CD14-positive monocyte (primary cell): ENCODE measurements at regions not wholly inside any gene's neighbourhood (a gene's known extent, or its start where the extent isn't known, plus 50 kb on each side); places are given as distances from the start of the nearest gene placed in this dataset.

Experiments
- DNase-seq, 3 donors: peaks; one replicate each; pipeline ENCODE4 v3.0.0-alpha.2; 2011 to 2022
- H2AFZ ChIP-seq: 2 replicates; pipeline ENCODE4 v1.6.0; 2012; ENCODE audit warnings: mild to moderate bottlenecking, low read depth, low read length, inconsistent platforms; ENCODE audit not compliant: insufficient read depth, poor library complexity, severe bottlenecking
- H3K27ac ChIP-seq, 2 donors: 1 replicate in 1 of 2; 2 replicates in 1 of 2; pipeline ENCODE4 v1.5.1; 2012 to 2013; ENCODE audit warnings: low read length in 2 of 2, control low read depth in 1 of 2, inconsistent platforms in 1 of 2, low read depth in 1 of 2, mild to moderate bottlenecking in 1 of 2
- H3K27me3 ChIP-seq, 2 donors: one replicate each; pipeline versions ENCODE4 v1.6.0 to v1.6.1; 2011 to 2013; ENCODE audit warnings: low read length in 2 of 2; ENCODE audit not compliant: control insufficient read depth in 2 of 2, insufficient read depth in 2 of 2
- H3K36me3 ChIP-seq, 2 donors: replicated peaks in 1 of 2; 1 replicate in 1 of 2; 2 replicates in 1 of 2; pipeline versions ENCODE4 v1.5.1 to v1.6.1; 2012 to 2013; ENCODE audit warnings: low read length in 2 of 2, control low read depth in 1 of 2, inconsistent platforms in 1 of 2, mild to moderate bottlenecking in 1 of 2; ENCODE audit not compliant: insufficient read depth in 2 of 2, control insufficient read depth in 1 of 2
- H3K4me1 ChIP-seq, 2 donors: 1 replicate in 1 of 2; 2 replicates in 1 of 2; pipeline versions ENCODE4 v1.5.1 to v1.6.1; 2012 to 2013; ENCODE audit warnings: low read length in 2 of 2, control low read depth in 1 of 2, inconsistent platforms in 1 of 2, mild to moderate bottlenecking in 1 of 2, moderate library complexity in 1 of 2; ENCODE audit not compliant: insufficient read depth in 2 of 2, control insufficient read depth in 1 of 2
- H3K4me2 ChIP-seq: replicated peaks from 2 replicates; pipeline ENCODE3; 2012; ENCODE audit warnings: low read length, moderate library complexity, mild to moderate bottlenecking; ENCODE audit not compliant: poor library complexity, severe bottlenecking; ENCODE audit errors: extremely low read depth
- H3K4me3 ChIP-seq, 3 experiments: fragments of 200-600 bp in 1 of 3; sonication (generic) in 1 of 3; replicated peaks in 1 of 3; 1 replicate in 2 of 3; 2 replicates in 1 of 3; pipeline ENCODE4 v1.5.1; 2011 to 2013; ENCODE audit warnings: low read length in 3 of 3, mild to moderate bottlenecking in 3 of 3, control low read depth in 2 of 3, low read depth in 2 of 3, inconsistent platforms in 1 of 3, moderate library complexity in 1 of 3
- H3K79me2 ChIP-seq: 2 replicates; pipeline ENCODE4 v1.6.0; 2012; ENCODE audit warnings: mild to moderate bottlenecking, control low read depth, inconsistent platforms, low read length, moderate library complexity; ENCODE audit not compliant: insufficient read depth
- H3K9ac ChIP-seq: 2 replicates; pipeline ENCODE4 v1.6.0; 2017; ENCODE audit warnings: low read length, mild to moderate bottlenecking; ENCODE audit not compliant: insufficient read depth, poor library complexity, severe bottlenecking
- H3K9me3 ChIP-seq, 2 donors: replicated peaks in 1 of 2; 1 replicate in 1 of 2; 2 replicates in 1 of 2; pipeline versions ENCODE4 v1.5.1 to v1.6.1; 2012 to 2013; ENCODE audit warnings: low read length in 2 of 2, control low read depth in 1 of 2; ENCODE audit not compliant: control insufficient read depth in 1 of 2, insufficient read depth in 1 of 2
- H4K20me1 ChIP-seq: 2 replicates; pipeline ENCODE4 v1.6.0; 2012; ENCODE audit warnings: mild to moderate bottlenecking, low read length, control low read depth, moderate library complexity; ENCODE audit not compliant: insufficient read depth
- H3K27ac Mint-ChIP-seq, 7 donors: one replicate each; pipeline ENCODE4 v1.8.0; 2020; ENCODE audit warnings: mild to moderate bottlenecking in 7 of 7, mixed read lengths in 7 of 7, moderate library complexity in 6 of 7, inconsistent platforms in 2 of 7
- H3K27me3 Mint-ChIP-seq, 3 donors: one replicate each; pipeline ENCODE4 v1.8.0; 2021 to 2022; ENCODE audit warnings: low read depth in 3 of 3, mild to moderate bottlenecking in 3 of 3, mixed read lengths in 3 of 3, moderate library complexity in 3 of 3, inconsistent platforms in 1 of 3
- H3K36me3 Mint-ChIP-seq, 2 donors: one replicate each; pipeline ENCODE4 v1.8.0; 2020; ENCODE audit warnings: mixed read lengths in 2 of 2, inconsistent platforms in 1 of 2, mild to moderate bottlenecking in 1 of 2
- H3K4me1 Mint-ChIP-seq: one replicate; pipeline ENCODE4 v1.8.0; 2020; ENCODE audit warnings: mild to moderate bottlenecking, mixed read lengths
- H3K4me3 Mint-ChIP-seq, 2 donors: one replicate each; pipeline ENCODE4 v1.8.0; 2020; ENCODE audit warnings: mild to moderate bottlenecking in 2 of 2, mixed read lengths in 2 of 2, moderate library complexity in 1 of 2
- H3K9me3 Mint-ChIP-seq, 7 donors: one replicate each; pipeline ENCODE4 v1.8.0; 2020 to 2022; ENCODE audit warnings: mixed read lengths in 7 of 7, mild to moderate bottlenecking in 6 of 7, moderate library complexity in 6 of 7, inconsistent platforms in 2 of 7
- CTCF ChIP-seq: fragments of 200-600 bp; IDR thresholded peaks from one replicate; pipeline ENCODE4 v1.8.0; 2022; ENCODE audit warnings: antibody characterized with exemption, mild to moderate bottlenecking
- WGBS: methylation state at CpG from one replicate; pipeline ENCODE4 v1.1.5; 2013; ENCODE audit warnings: missing lambda C conversion rate; ENCODE audit not compliant: insufficient coverage; 5-methylcytosine and 5-hydroxymethylcytosine counted together
- intact Hi-C, 2 donors: fragments of 100-400 bp; cut with micrococcal nuclease; formaldehyde crosslinking; loops; one replicate each; pipeline versions ENCODE4 v1.15.0 to v1.15.1; 2023

GRCh38 chr18:29321561-29321960 is 1144.6 kb upstream of the CDH2 start:
- Histone ChIP-seq H3K4me2 (no peak overlapping the region), H3K27me3 (no peaks in the 10 kb centered on the region), H3K4me3 (no peak overlapping the region), H3K79me2 (no peaks in the 10 kb centered on the region), H3K4me1 (no peaks in the 10 kb centered on the region), H3K9me3 (peaks cover 0 to 2% of the 10 kb centered on the region in 2 donors), H3K36me3 (no peaks in the 10 kb centered on the region), H4K20me1 (no peaks in the 10 kb centered on the region), H3K9ac (no peak overlapping the region), H3K27ac (no peak overlapping the region), H2AFZ (no peak overlapping the region)
- no peak overlapping the region for H3K4me3 Mint-ChIP-seq
- H3K27ac Mint-ChIP-seq, result no peak overlapping the region
- no peaks in the 10 kb centered on the region for H3K4me1 Mint-ChIP-seq
- no CpG with 5 or more reads among the region's 1 CpG for WGBS
- no peak for TF ChIP-seq CTCF
- no peaks in the 10 kb centered on the region for H3K27me3 Mint-ChIP-seq
- DNase-seq, result no peak
- no peaks in the 10 kb centered on the region for H3K36me3 Mint-ChIP-seq
- peaks cover 0 to 10% (median 3%) of the 10 kb centered on the region in 7 donors for H3K9me3 Mint-ChIP-seq
- intact Hi-C loops, result no loop called here

GRCh38 chr18:29313312-29313711 is 1136.4 kb upstream of the CDH2 start:
- intact Hi-C loops, result no loop called here
- no CpG with 5 or more reads among the region's 1 CpG for WGBS
- Histone ChIP-seq H4K20me1 (no peaks in the 10 kb centered on the region), H3K9me3 (peaks cover 3 to 4% of the 10 kb centered on the region in 2 donors), H3K4me1 (no peaks in the 10 kb centered on the region), H3K4me2 (no peak overlapping the region), H3K9ac (no peak overlapping the region), H3K79me2 (no peaks in the 10 kb centered on the region), H3K27ac (no peak overlapping the region), H3K4me3 (no peak overlapping the region), H3K27me3 (no peaks in the 10 kb centered on the region), H3K36me3 (no peaks in the 10 kb centered on the region), H2AFZ (no peak overlapping the region)
- H3K9me3 Mint-ChIP-seq, result peaks cover 0 to 4% (median 2%) of the 10 kb centered on the region in 7 donors
- no peak overlapping the region for H3K27ac Mint-ChIP-seq
- no peaks in the 10 kb centered on the region for H3K36me3 Mint-ChIP-seq
- no peaks in the 10 kb centered on the region for H3K27me3 Mint-ChIP-seq
- no peak for DNase-seq
- no peak overlapping the region for H3K4me3 Mint-ChIP-seq
- no peaks in the 10 kb centered on the region for H3K4me1 Mint-ChIP-seq
- TF ChIP-seq CTCF, result no peak
